Chondrocyte (in vitro differentiated cells): ENCODE measurements at regions not wholly inside any gene's neighbourhood (a gene's known extent, or its start where the extent isn't known, plus 50 kb on each side); places are given as distances from the start of the nearest gene placed in this dataset.

ENCODE experiments used
- DNase-seq: peaks from one replicate; pipeline ENCODE4 v3.0.0; 2021; ENCODE audit warnings: mixed read lengths, low spot score
- H3K27ac Mint-ChIP-seq: one replicate; pipeline ENCODE4 v1.8.0; 2021; ENCODE audit warnings: mild to moderate bottlenecking, moderate library complexity, mixed read lengths; ENCODE audit not compliant: unreplicated experiment
- H3K27me3 Mint-ChIP-seq: 2 replicates; pipeline ENCODE4 v1.8.0; 2021; ENCODE audit warnings: low read depth, mixed read lengths
- H3K36me3 Mint-ChIP-seq: 2 replicates; pipeline ENCODE4 v1.8.0; 2021; ENCODE audit warnings: low read depth, mixed read lengths
- H3K4me1 Mint-ChIP-seq: 2 replicates; pipeline ENCODE4 v1.8.0; 2021; ENCODE audit warnings: low read depth, mild to moderate bottlenecking, mixed read lengths
- H3K4me3 Mint-ChIP-seq: one replicate; pipeline ENCODE4 v1.8.0; 2021; ENCODE audit warnings: mild to moderate bottlenecking, moderate library complexity, mixed read lengths; ENCODE audit not compliant: unreplicated experiment
- H3K9me3 Mint-ChIP-seq: 2 replicates; pipeline ENCODE4 v1.8.0; 2021; ENCODE audit warnings: low read depth, mixed read lengths
- TF ChIP-seq, protein P1 (sequence below): fragments of 200-600 bp; sonication (generic); IDR thresholded peaks from 2 replicates; pipeline ENCODE4 v1.5.0; 2021; ENCODE audit warnings: antibody characterized with exemption, mild to moderate bottlenecking, moderate library complexity

DNA sequence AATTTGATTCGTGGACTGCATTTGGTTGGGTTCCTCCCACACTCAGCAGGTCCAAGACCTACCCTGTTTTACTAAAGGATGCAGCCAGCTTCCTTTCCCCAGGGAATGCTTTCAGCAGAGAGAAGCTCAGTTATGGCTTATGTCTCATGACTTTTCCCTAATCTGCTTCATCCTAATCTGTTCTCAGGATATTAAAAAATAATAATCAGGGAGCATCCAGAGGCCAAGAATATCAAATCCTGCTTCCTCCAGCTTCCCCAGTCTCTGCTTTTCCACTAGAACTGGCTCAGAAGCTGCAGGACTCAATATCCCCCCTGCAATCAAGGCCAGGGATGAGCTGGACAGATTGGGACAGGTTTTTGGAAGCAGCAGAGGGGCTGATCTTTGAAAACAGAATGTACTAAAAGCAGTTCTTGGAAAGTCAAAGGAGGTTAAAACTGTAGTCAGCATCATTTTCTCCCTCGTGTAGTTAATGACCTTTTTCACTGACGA lies 326.9 kb upstream of the TNP1 start:
- Mint-ChIP-seq H3K27me3 (no peaks in the 10 kb centered on the region), H3K27ac (no peak overlapping the region), H3K4me3 (no peak overlapping the region), H3K36me3 (peaks cover 1% of the 10 kb centered on the region), H3K4me1 (peaks cover 31% of the 10 kb centered on the region), H3K9me3 (peaks cover 2% of the 10 kb centered on the region)
- no peak for DNase-seq
- TF ChIP-seq, protein P1, sequence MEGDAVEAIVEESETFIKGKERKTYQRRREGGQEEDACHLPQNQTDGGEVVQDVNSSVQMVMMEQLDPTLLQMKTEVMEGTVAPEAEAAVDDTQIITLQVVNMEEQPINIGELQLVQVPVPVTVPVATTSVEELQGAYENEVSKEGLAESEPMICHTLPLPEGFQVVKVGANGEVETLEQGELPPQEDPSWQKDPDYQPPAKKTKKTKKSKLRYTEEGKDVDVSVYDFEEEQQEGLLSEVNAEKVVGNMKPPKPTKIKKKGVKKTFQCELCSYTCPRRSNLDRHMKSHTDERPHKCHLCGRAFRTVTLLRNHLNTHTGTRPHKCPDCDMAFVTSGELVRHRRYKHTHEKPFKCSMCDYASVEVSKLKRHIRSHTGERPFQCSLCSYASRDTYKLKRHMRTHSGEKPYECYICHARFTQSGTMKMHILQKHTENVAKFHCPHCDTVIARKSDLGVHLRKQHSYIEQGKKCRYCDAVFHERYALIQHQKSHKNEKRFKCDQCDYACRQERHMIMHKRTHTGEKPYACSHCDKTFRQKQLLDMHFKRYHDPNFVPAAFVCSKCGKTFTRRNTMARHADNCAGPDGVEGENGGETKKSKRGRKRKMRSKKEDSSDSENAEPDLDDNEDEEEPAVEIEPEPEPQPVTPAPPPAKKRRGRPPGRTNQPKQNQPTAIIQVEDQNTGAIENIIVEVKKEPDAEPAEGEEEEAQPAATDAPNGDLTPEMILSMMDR, result no peak

GRCh38 chr2:217186152-217186551 lies 326.3 kb upstream of the TNP1 start:
- TF ChIP-seq, protein P1, result no peak
- no peak overlapping the region for H3K4me3 Mint-ChIP-seq

DNA sequence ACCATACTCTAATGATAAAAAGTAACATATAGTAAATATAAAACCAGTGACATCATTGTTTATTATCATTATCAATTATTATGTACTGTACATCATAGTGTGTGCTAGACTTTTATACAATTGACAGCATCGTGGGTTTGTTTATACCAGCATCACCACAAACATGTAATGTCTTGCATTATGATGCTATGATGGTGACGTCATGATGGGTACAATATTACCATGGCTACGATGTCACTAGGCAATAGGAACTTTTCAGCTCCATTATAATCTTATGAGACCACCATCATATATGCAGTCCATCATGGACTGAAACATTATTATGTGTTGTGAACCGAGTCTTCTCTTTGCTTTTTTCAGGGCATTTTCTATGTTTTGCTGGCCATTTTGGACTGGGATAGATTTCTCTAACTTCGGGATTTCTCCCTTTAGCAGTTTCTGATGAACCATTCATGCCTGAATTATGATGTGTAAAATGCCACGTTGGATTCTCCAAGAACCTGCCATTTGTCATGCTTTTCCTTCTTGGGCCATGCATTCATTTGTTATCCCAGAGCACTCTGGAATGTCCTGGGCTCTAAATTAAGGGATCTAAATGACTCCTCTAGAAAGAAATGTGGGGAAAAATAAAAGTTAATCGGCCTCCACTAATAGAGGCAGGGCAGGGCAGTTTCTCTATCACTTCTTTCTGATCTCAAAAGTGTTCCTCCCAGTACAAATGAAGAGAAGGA lies 325.6 kb upstream of the TNP1 start:
- peaks cover 2% of the 10 kb centered on the region for H3K9me3 Mint-ChIP-seq
- H3K27ac Mint-ChIP-seq, result peak overlapping the region; percentile 49
- no peaks in the 10 kb centered on the region for H3K36me3 Mint-ChIP-seq
- TF ChIP-seq, protein P1, result no peak
- H3K27me3 Mint-ChIP-seq, result no peaks in the 10 kb centered on the region
- peaks cover 35% of the 10 kb centered on the region for H3K4me1 Mint-ChIP-seq
- no peak for DNase-seq
- H3K4me3 Mint-ChIP-seq, result no peak overlapping the region

More at GRCh38 chr2:217186152-217186551, 326.3 kb upstream of the TNP1 start:
- no peak overlapping the region for H3K27ac Mint-ChIP-seq
- peaks cover 35% of the 10 kb centered on the region for H3K4me1 Mint-ChIP-seq
- H3K27me3 Mint-ChIP-seq, result no peaks in the 10 kb centered on the region
- peaks cover 1% of the 10 kb centered on the region for H3K36me3 Mint-ChIP-seq
- H3K9me3 Mint-ChIP-seq, result peaks cover 2% of the 10 kb centered on the region
- DNase-seq, result no peak

DNA sequence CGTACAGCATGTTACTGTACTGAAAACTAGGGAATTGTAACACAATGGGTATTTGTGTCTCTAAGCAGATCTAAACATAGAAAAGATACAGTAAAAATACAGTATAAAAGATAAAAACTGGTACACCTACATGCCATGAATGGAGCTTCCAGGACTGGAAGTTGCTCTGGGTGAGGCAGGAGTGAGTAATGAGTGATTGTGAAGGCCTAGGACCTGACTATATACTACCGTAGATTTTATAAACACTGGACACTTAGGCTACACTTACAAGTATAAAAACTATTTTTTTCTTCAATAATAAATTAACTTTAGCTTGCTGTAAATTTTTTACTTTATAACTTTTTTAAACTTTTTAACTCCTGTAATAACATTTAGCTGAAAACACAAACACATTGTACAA lies 324.4 kb upstream of the TNP1 start:
- H3K4me1 Mint-ChIP-seq, result peaks cover 29% of the 10 kb centered on the region

GRCh38 chr2:217183471-217183870 lies 323.6 kb upstream of the TNP1 start:
- no peak for DNase-seq
- Mint-ChIP-seq H3K9me3 (peaks cover 2% of the 10 kb centered on the region), H3K36me3 (no peaks in the 10 kb centered on the region), H3K27me3 (no peaks in the 10 kb centered on the region), H3K27ac (no peak overlapping the region), H3K4me3 (no peak overlapping the region), H3K4me1 (peaks cover 28% of the 10 kb centered on the region)
- TF ChIP-seq, protein P1, result no peak

More for the DNA sequence above, 324.4 kb upstream of the TNP1 start:
- TF ChIP-seq, protein P1, result no peak
- Mint-ChIP-seq H3K36me3 (no peaks in the 10 kb centered on the region), H3K4me3 (no peak overlapping the region), H3K27ac (no peak overlapping the region), H3K27me3 (no peaks in the 10 kb centered on the region), H3K9me3 (peaks cover 2% of the 10 kb centered on the region)
- DNase-seq, result no peak
